Muscle of back (tissue), 3 donors: ENCODE measurements at regions not wholly inside any gene's neighbourhood (a gene's known extent, or its start where the extent isn't known, plus 50 kb on each side); places are given as distances from the start of the nearest gene placed in this dataset.

Experiments
- DNase-seq, 3 donors: peaks; one replicate each; pipeline versions ENCODE4 v3.0.0 to v3.0.0-alpha.2; 2013

DNA sequence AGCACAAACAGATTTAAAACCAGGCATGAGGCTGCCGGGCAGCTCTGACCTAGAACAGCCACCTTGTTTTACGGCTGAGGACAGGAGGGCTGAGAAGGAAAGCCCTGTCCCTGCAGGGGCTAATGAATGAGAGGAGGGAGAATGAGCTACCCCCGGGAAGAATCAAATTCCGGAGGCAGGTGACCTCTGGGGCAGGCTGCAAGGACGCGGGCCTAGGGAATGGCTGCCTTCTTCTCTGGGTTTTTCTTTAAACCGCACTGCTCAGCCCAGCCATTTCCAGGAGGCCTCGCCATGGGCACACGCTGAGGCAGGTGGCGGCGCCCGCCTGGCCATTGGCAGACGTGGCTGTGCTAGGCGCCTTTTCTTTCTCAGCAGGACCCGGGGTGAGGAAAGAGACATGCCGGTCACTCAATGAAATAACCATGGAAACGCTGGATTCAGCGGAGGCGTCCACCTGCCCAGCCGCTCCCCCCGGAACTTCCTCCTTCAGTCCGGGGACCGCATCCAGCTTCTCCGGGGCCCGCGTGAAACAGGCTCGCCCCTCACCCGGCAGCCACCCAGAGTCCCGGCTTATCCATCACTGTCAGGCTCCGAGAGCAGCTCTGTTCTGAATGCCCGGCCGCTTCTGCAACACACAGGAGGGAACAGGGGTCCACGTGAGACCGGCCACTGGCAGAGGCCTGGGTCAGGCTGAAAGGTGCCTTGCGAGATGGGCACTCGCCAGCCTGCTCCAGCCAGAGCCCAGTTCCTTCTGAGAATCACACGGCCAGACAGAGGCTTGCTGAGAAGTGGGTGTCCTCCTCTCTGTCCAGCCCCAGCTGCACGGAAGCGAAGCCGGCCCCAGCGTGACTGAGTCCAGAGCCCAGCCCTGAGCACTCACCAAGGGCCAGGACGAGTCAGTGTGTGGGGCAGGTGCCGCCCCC, 82.1 kb downstream of the PDGFA start:
- peak in 1 of 3 donors; percentile 34 for DNase-seq

DNA sequence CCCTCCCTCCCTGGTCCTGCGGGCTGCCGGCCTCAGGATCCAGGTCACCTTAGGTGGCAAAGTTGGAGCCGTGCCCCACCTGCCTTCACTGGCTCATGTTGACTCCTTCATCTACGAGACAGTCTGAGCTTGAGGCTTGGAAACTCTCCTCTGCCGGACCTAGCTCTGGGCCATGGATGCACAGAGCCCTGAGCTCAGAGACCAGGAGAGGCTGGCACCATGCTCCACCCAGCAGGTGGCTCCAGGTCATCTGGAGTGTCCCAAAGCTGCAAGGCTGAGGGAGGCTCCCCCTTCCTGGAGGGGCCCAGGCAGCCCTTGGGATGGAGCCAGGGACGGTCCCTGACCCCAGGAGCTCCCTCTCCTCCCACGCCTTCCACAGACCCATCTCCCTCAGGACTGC, 81.3 kb downstream of the PDGFA start:
- DNase-seq: no peak

DNA sequence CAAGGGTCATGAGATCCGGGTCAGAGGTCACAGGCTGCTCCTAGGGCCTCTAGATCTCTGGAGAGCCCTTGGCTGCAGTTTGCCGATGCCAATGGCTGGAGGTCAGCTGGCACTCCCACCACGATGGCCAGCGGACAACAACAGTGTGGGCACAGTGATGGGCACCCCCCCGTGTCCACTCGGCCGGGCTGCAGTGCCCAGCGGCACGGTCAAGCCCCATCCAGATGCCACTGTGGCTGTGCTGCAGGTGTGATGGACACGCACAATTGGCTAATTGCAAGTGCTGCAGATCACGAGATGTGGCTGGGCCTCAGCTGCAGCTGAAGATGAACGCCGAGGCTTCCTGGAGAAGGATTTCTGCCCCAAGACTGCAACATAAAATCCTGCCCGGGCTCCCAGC, 80.7 kb downstream of the PDGFA start:
- no peak for DNase-seq

DNA sequence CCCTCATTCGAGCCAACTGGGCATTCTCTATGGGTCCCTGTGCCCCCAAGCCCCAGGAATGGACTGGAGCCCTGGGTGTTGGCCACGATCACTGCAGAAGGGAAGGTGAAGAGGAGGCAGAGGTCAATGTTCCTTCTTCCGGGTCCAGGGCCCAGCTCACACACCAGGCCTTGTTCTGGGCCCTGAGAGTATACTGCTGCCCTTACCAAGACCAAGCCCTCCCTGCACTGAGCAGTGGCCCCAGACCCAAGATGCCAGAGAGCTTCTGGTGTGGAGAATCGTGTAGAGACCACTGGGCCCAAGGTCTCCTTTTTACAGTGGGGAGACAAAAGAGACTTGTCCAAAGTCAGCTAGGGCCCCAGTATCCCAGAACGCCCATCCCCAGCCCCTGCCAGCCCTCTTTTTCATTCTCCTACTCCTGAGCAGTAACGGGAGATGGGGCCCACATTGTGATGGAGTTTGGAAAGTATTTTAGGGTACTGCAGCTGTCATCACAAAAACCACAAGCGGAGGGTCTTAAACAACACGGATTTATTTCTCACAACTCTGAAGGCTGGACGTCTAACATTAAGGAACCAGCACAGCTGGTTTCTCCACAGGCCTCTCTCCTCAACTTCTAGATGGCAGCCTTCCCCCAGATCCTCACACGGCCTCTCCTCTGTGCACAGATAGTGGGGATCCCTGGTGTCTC, 79.4 kb downstream of the PDGFA start:
- no peak for DNase-seq

DNA sequence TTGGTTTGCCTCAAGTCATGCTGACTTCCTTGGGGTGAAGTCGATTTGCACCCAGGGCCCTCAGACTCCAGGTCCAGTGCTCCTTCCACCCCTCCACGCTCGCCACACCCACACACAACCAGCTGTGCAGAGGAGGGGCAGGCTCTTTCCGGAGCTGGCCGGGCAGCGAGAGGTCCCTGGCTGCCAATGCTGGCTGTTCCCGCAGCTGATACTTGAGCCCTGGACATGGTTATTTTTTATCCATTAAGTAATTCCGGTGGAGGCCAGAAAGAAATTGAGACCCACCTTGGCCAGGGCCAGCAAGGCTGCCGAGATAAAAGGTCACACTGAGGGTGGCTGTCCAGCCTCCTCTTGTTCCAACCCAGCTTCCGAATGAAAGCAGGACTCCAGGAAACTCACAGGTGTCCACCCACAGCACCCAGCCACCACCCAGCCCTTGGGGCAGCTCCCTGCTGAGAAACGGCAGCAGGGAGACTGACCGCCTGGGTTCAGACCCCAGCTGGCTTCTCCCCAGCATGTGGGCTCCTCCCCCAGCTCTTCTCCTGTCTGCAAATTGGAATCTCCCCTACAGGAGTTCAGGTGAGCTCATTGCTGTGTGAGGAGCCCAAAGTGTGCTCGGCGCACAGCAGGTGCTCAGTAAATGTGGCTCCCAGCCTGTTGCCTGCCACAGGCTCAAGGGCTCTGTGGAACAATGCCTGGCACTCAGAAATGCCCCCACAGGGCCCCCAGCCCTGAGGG, 77.8 kb downstream of the PDGFA start:
- DNase-seq: peak in 1 of 3 donors; percentile 55

DNA sequence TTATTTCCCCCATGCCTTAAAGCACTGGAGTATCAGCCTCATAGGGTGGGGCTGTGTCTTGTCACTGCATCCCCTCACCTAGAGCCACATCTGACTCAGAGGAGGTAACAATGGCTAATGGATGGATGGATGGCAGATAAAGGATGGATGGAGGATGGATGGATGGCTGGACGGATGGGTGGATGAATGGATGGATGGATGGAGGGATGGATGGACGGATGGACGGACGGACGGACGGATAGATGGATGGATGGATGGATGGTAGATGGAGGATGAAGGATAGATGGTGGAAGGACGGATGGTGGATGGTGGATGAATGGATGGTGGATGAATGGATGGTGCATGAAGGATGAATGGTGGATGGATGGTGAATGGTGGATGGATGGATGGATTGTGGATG, 77.2 kb downstream of the PDGFA start:
- DNase-seq: no peak

DNA sequence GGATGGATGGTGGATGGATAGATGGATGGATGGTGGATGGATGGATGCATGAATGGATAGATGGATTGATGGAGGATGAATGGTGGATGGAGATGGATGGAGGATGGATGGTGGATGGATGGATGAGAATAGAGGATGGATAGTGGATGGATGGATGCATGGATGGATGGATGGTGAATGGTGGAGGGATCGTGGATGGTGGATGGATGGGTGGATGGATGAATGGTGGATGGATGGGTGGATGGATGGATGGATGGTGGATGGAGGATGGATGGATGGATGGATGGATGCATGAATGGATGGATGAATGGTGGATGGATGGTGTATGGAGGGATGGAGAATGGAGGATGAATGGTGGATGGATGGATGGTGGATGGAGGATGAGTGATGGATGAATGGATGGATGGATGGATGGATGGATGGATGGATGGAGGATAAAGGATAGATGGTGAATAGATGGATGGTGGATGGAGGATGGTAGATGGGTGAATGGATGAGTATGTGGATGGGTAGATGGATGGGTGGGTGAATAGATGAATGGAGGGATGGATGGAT, 76.3 kb downstream of the PDGFA start:
- no peak for DNase-seq

DNA sequence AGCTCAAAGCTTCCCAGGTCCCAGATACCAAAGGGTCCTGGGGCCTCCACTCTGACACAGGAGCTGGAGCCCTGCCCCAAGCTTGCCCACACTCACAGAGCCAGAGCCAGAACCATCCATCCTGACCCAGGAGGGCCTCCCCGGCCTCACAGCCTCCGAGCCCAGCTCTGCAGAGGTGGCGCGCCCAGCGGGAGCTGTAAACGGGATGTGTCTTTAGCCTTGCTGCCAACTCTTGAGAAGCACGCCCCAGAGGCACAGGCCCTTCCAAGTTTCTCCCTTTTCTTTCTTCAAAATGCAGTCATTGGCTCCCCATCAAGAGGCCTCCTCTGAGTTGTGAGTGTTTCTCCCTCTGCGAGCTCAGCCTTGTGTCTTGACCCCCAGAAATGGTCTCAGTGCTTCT, 75.0 kb downstream of the PDGFA start:
- DNase-seq: peak in 1 of 3 donors; percentile 74

DNA sequence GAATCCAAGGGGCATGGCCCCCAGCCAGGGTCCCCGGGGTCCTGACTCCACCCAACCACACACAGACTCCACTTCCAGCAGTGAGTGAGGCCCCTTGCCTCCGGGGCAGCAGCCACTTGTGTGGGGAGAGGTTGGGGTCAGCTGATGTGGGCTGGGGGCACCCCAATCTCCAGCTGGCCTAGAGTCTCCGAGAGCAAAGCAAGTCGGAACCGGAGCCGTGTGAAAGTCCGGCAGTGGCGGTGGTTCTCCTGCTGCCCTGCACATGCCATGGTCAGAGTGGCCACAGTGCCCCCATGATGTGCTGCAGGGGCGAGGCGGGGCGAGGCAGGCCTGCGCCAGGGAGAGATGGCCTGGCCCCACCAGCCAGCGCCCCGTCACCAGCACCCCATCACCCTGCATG, 74.6 kb downstream of the PDGFA start:
- DNase-seq: no peak

DNA sequence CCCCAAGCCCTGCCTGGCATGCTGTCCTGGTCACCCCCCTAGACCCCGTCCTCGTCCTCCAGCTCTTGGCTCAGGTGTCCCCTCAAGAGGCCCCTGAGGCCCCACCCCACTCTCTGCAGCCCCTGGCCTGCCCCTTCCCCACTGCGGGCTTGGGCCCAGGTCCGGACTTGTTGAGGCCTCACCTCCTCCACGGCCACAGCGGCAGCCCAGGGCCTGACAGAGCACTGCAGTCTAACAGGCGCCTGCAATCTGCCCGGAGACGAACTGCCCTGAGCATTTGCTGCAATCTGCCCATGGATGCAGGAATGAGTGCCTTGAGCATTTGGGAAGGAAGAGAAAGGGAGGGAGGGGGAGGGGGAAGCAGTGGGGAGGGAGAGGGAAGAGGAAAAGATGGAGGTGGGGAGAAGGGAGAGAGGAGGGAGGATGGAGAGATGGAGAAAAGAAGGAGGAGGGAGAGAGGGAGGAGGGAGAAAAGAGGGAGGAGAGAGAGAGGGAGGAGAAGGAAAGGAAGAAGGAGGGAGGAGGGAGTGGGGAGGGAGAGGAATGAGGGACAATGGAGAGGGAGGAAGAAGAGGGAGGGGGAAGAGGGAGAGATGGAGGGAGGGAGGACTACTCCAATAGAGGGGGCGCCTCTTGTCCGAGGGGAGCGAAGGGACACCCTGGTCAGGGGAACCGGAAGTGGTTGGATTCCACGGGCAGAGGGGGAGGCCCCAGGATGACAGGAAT, 73.9 kb downstream of the PDGFA start:
- DNase-seq: no peak

DNA sequence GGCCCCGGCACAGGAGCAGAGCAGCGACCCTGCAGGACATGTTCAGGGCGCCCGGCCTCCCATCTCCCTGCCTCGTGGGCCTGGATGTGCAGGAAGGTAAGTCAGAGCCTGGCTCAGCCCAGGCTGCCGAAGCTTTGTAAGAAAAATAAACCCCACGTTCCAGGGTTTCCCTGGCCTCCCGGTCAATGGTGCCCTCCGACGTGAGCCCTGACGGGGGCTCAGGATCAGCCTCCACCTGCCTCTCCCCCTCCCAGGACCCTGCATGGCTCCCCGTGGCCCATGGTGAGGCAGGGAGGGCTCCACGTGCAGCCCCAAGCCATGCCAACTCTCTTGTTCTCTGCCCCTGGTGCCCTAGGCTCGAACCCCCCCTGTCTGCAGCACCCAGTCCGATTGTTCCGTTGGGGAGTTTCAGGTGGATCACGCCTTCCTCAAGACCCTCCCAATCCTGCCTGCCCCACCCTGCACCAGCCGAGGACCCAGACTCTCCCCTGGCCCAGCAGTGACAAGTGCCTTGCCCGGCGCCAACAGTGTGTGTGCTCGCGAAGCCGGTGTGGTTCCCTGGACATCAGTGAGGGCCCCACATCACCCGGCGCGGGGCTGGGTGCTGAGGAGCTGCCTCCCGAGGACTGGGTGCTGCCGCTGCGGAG, 73.2 kb downstream of the PDGFA start:
- no peak for DNase-seq
